ENCODE measurements at regions not wholly inside any gene's neighbourhood (a gene's known extent, or its start where the extent isn't known, plus 50 kb on each side); places are given as distances from the start of the nearest gene placed in this dataset.

GRCh38 chr12:87185367-87185766 is 843.8 kb downstream of the C12orf50 start:
- H3K4me1 ChIP-seq (ENCODE audit: low read depth) = no peaks in the 10 kb centered on the region
- H3K9me3 ChIP-seq (ENCODE audit: low read depth) = no peaks in the 10 kb centered on the region
- H3K27ac ChIP-seq = no peak overlapping the region
- DNase-seq (ENCODE audit: low read depth in 1 of 2, low spot score in 1 of 2) = no peak
- no peaks in the 10 kb centered on the region for H3K27me3 ChIP-seq
- H3K4me3 ChIP-seq = no peak overlapping the region
- no peaks in the 10 kb centered on the region for H3K36me3 ChIP-seq
- no peak for TF ChIP-seq CTCF (IDR thresholded peaks at IDR 0.05; ENCODE audit: low read depth, low read length)

GRCh38 chr12:87182696-87183233 is 846.4 kb downstream of the C12orf50 start:
- Histone ChIP-seq H3K36me3 (no peaks in the 10 kb centered on the region), H3K9me3 (ENCODE audit: low read depth) (no peaks in the 10 kb centered on the region), H3K4me3 (no peak overlapping the region), H3K27ac (no peak overlapping the region), H3K4me1 (ENCODE audit: low read depth) (no peaks in the 10 kb centered on the region), H3K27me3 (no peaks in the 10 kb centered on the region)
- no peak for TF ChIP-seq CTCF (IDR thresholded peaks at IDR 0.05; ENCODE audit: low read depth, low read length)
- DNase-seq (ENCODE audit: low read depth in 1 of 2, low spot score in 1 of 2) = no peak

- Histone ChIP-seq H3K4me1 (ENCODE audit: low read depth) (no peaks in the 10 kb centered on the region), H3K4me3 (no peak overlapping the region), H3K9me3 (ENCODE audit: low read depth) (no peaks in the 10 kb centered on the region), H3K27me3 (no peaks in the 10 kb centered on the region), H3K27ac (no peak overlapping the region), H3K36me3 (no peaks in the 10 kb centered on the region)
- TF ChIP-seq CTCF (IDR thresholded peaks at IDR 0.05; ENCODE audit: low read depth, low read length) = no peak
- no peak for DNase-seq (ENCODE audit: low read depth in 1 of 2, low spot score in 1 of 2)
Observed at GRCh38 chr12:87171356-87171755, 857.8 kb downstream of the C12orf50 start.

GRCh38 chr12:87169010-87169409 is 860.2 kb downstream of the C12orf50 start:
- no peak overlapping the region for H3K27ac ChIP-seq
- H3K36me3 ChIP-seq = no peaks in the 10 kb centered on the region
- no peaks in the 10 kb centered on the region for H3K9me3 ChIP-seq (ENCODE audit: low read depth)
- H3K4me3 ChIP-seq = no peak overlapping the region
- no peaks in the 10 kb centered on the region for H3K27me3 ChIP-seq
- no peak for TF ChIP-seq CTCF (IDR thresholded peaks at IDR 0.05; ENCODE audit: low read depth, low read length)
- no peak for DNase-seq (ENCODE audit: low read depth in 1 of 2, low spot score in 1 of 2)
- no peaks in the 10 kb centered on the region for H3K4me1 ChIP-seq (ENCODE audit: low read depth)

GRCh38 chr12:87165733-87166375 is 863.3 kb downstream of the C12orf50 start:
- Histone ChIP-seq H3K27ac (no peak overlapping the region), H3K4me1 (ENCODE audit: low read depth) (no peaks in the 10 kb centered on the region), H3K36me3 (no peaks in the 10 kb centered on the region), H3K9me3 (ENCODE audit: low read depth) (no peaks in the 10 kb centered on the region), H3K27me3 (no peaks in the 10 kb centered on the region), H3K4me3 (no peak overlapping the region)
- no peak for DNase-seq (ENCODE audit: low read depth in 1 of 2, low spot score in 1 of 2)
- no peak for TF ChIP-seq CTCF (IDR thresholded peaks at IDR 0.05; ENCODE audit: low read depth, low read length)
